ENCODE measurements at regions not wholly inside any gene's neighbourhood (a gene's known extent, or its start where the extent isn't known, plus 50 kb on each side); places are given as distances from the start of the nearest gene placed in this dataset.
"Not testable (repeated sequence)": the region's sequence is repeated elsewhere in the genome, so short reads cannot be mapped to it uniquely, and the experiment has no call there.

DNA sequence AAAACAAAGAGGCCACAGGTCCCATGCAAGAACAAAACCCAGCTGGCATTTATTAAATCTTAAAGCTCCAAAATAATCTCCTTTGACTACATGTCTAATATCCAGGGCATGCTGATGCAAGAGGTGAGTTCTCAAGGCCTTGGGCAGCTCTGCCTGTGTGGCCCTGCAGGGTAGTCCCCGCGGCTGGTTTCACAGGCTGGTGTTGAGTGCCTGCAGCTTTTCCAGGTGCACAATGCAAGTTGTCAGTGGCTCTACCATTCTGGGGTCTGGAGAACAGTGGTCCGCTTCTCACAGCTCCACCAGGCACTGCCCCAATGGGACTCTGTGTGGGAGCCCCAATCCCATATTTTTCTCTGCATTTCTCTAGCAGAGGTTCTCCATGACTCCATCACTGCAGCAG lies 54.4 kb upstream of the HCN1 start:
- H3K9me3 ChIP-seq (replicated peaks in 1 of 2; ENCODE audit: control insufficient read depth in 1 of 2, insufficient read depth in 1 of 2, low read length in 2 of 2): peaks cover 22 to 23% of the 10 kb centered on the region in 2 donors
- Mint-ChIP-seq H3K4me1 (no peaks in the 10 kb centered on the region), H3K27me3 (ENCODE audit: low read depth in 3 of 3) (no peaks in the 10 kb centered on the region), H3K27ac (no peak overlapping the region), H3K36me3 (no peaks in the 10 kb centered on the region), H3K4me3 (no peak overlapping the region), H3K9me3 (peaks cover 10 to 31% (median 17%) of the 10 kb centered on the region in 7 donors)
- H3K27ac ChIP-seq (ENCODE audit: low read depth in 1 of 2, low read length in 2 of 2): no peak overlapping the region
- no peak overlapping the region for H2AFZ ChIP-seq (ENCODE audit: insufficient read depth, low read depth, low read length, poor library complexity, severe bottlenecking)
- TF ChIP-seq, protein P1, sequence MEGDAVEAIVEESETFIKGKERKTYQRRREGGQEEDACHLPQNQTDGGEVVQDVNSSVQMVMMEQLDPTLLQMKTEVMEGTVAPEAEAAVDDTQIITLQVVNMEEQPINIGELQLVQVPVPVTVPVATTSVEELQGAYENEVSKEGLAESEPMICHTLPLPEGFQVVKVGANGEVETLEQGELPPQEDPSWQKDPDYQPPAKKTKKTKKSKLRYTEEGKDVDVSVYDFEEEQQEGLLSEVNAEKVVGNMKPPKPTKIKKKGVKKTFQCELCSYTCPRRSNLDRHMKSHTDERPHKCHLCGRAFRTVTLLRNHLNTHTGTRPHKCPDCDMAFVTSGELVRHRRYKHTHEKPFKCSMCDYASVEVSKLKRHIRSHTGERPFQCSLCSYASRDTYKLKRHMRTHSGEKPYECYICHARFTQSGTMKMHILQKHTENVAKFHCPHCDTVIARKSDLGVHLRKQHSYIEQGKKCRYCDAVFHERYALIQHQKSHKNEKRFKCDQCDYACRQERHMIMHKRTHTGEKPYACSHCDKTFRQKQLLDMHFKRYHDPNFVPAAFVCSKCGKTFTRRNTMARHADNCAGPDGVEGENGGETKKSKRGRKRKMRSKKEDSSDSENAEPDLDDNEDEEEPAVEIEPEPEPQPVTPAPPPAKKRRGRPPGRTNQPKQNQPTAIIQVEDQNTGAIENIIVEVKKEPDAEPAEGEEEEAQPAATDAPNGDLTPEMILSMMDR (IDR thresholded peaks at IDR 0.05): no peak
- H4K20me1 ChIP-seq (ENCODE audit: insufficient read depth, low read length): no peaks in the 10 kb centered on the region
- H3K4me2 ChIP-seq (replicated peaks; ENCODE audit: extremely low read depth, low read length, poor library complexity, severe bottlenecking): no peak overlapping the region
- intact Hi-C loops (cut with micrococcal nuclease): no loop called here
- no peaks in the 10 kb centered on the region for H3K27me3 ChIP-seq (ENCODE audit: control insufficient read depth in 2 of 2, insufficient read depth in 2 of 2, low read length in 2 of 2)
- H3K36me3 ChIP-seq (replicated peaks in 1 of 2; ENCODE audit: control insufficient read depth in 1 of 2, insufficient read depth in 2 of 2, low read length in 2 of 2): no peaks in the 10 kb centered on the region
- no peak for DNase-seq
- no peak overlapping the region for H3K9ac ChIP-seq (ENCODE audit: insufficient read depth, low read length, poor library complexity, severe bottlenecking)
- 96% methylated on average over 3 of the region's 3 CpGs for WGBS (ENCODE audit: insufficient coverage)
- no peaks in the 10 kb centered on the region for H3K79me2 ChIP-seq (ENCODE audit: insufficient read depth, low read length)
- no peaks in the 10 kb centered on the region for H3K4me1 ChIP-seq (ENCODE audit: control insufficient read depth in 1 of 2, insufficient read depth in 2 of 2, low read length in 2 of 2)
- no peak overlapping the region for H3K4me3 ChIP-seq (replicated peaks in 1 of 3; ENCODE audit: low read depth in 2 of 3, low read length in 3 of 3)

DNA sequence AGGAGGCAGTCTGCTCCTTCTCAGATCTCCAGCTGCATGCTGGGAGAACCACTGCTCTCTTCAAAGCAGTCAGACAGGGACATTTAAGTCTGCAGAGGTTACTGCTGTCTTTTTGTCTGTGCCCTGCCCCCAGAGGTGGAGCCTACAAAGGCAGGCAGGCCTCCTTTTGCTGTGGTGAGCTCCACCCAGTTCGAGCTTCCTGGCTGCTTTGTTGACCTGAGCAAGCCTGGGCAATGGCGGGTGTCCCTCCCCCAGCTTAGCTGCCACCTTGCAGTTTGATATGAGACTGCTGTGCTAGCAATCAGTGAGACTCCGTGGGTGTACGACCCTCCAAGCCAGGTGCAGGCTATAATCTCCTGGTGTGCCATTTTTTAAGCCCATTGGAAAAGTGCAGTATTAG lies 52.3 kb upstream of the HCN1 start:
- intact Hi-C loops (cut with micrococcal nuclease); H3K27ac Mint-ChIP-seq; H3K27me3 ChIP-seq (ENCODE audit: control insufficient read depth in 2 of 2, insufficient read depth in 2 of 2, low read length in 2 of 2); DNase-seq; H3K4me1 Mint-ChIP-seq; H3K4me1 ChIP-seq (ENCODE audit: control insufficient read depth in 1 of 2, insufficient read depth in 2 of 2, low read length in 2 of 2); H3K4me3 Mint-ChIP-seq; H3K79me2 ChIP-seq (ENCODE audit: insufficient read depth, low read length); H3K4me2 ChIP-seq (replicated peaks; ENCODE audit: extremely low read depth, low read length, poor library complexity, severe bottlenecking); H2AFZ ChIP-seq (ENCODE audit: insufficient read depth, low read depth, low read length, poor library complexity, severe bottlenecking); H3K27ac ChIP-seq (ENCODE audit: low read depth in 1 of 2, low read length in 2 of 2); H3K36me3 Mint-ChIP-seq; H3K27me3 Mint-ChIP-seq (ENCODE audit: low read depth in 3 of 3); H4K20me1 ChIP-seq (ENCODE audit: insufficient read depth, low read length); H3K36me3 ChIP-seq (replicated peaks in 1 of 2; ENCODE audit: control insufficient read depth in 1 of 2, insufficient read depth in 2 of 2, low read length in 2 of 2); H3K9ac ChIP-seq (ENCODE audit: insufficient read depth, low read length, poor library complexity, severe bottlenecking); H3K4me3 ChIP-seq (replicated peaks in 1 of 3; ENCODE audit: low read depth in 2 of 3, low read length in 3 of 3): not testable (repeated sequence)
- WGBS (ENCODE audit: insufficient coverage): 64% methylated on average over 2 of the region's 4 CpGs
- peaks cover 12 to 27% (median 17%) of the 10 kb centered on the region in 7 donors for H3K9me3 Mint-ChIP-seq
- peaks cover 22 to 23% of the 10 kb centered on the region in 2 donors for H3K9me3 ChIP-seq (replicated peaks in 1 of 2; ENCODE audit: control insufficient read depth in 1 of 2, insufficient read depth in 1 of 2, low read length in 2 of 2)

Measured in CD14-positive monocyte (primary cell).